Aorta (tissue), 5 donors: ENCODE measurements at regions not wholly inside any gene's neighbourhood (a gene's known extent, or its start where the extent isn't known, plus 50 kb on each side); places are given as distances from the start of the nearest gene placed in this dataset.
"Not testable (repeated sequence)": the region's sequence is repeated elsewhere in the genome, so short reads cannot be mapped to it uniquely, and the experiment has no call there.

Experiments
- ATAC-seq: fragments of 200-7000 bp; cut with Tn5 transposase; one replicate; pipeline ENCODE4 v1.9.1; 2022; ENCODE audit warnings: moderate library complexity; ENCODE audit not compliant: low FRiP score
- DNase-seq, 2 donors: peaks; one replicate each; pipeline ENCODE4 v3.0.0-alpha.2; 2020
- H3K27ac ChIP-seq, 2 donors: one replicate each; pipeline ENCODE4 v1.5.1; 2013; ENCODE audit warnings: low read length in 2 of 2, mild to moderate bottlenecking in 2 of 2, moderate library complexity in 2 of 2, control low read depth in 1 of 2, inconsistent platforms in 1 of 2, low read depth in 1 of 2
- H3K27me3 ChIP-seq, 2 donors: one replicate each; pipeline ENCODE4 v1.6.1; 2013; ENCODE audit warnings: control low read depth in 1 of 2, low read length in 1 of 2, mild to moderate bottlenecking in 1 of 2, moderate library complexity in 1 of 2; ENCODE audit not compliant: insufficient read depth in 2 of 2, control insufficient read depth in 1 of 2
- H3K36me3 ChIP-seq, 2 donors: one replicate each; pipeline ENCODE4 v1.6.1; 2013; ENCODE audit warnings: control low read depth in 1 of 2, low read length in 1 of 2, mild to moderate bottlenecking in 1 of 2; ENCODE audit not compliant: insufficient read depth in 2 of 2, control insufficient read depth in 1 of 2
- H3K4me1 ChIP-seq, 2 donors: one replicate each; pipeline ENCODE4 v1.6.1; 2013; ENCODE audit warnings: low read length in 2 of 2, control low read depth in 1 of 2, mild to moderate bottlenecking in 1 of 2, moderate library complexity in 1 of 2; ENCODE audit not compliant: insufficient read depth in 2 of 2, control insufficient read depth in 1 of 2
- H3K4me3 ChIP-seq, 2 donors: one replicate each; pipeline ENCODE4 v1.5.1; 2013; ENCODE audit warnings: low read length in 2 of 2, control low read depth in 1 of 2, mild to moderate bottlenecking in 1 of 2
- H3K9me3 ChIP-seq: one replicate; pipeline ENCODE4 v1.6.1; 2013; ENCODE audit warnings: mild to moderate bottlenecking, low read length; ENCODE audit not compliant: control insufficient read depth
- WGBS, 2 donors: extraction: QIAGEN DNeasy Blood & Tissue Kit; methylation state at CpG; one replicate each; pipeline ENCODE4 v1.1.7; 2013; 5-methylcytosine and 5-hydroxymethylcytosine counted together
- intact Hi-C, 2 donors: fragments of 100-400 bp; cut with DNase I; formaldehyde crosslinking; loops; one replicate each; pipeline versions ENCODE4 v1.14.2 to v1.15.0; 2022
- donor health status: healthy with polysubstance abuse.
- donor health status: Bipolar disorder and iron deficiency.
- donor health status: DM: no; HTN: no; CAD: no.
- donor health status: DM: no; HTN: no; CAD: no.
- donor health status: DM: yes; HTN: yes; CAD: no.

DNA sequence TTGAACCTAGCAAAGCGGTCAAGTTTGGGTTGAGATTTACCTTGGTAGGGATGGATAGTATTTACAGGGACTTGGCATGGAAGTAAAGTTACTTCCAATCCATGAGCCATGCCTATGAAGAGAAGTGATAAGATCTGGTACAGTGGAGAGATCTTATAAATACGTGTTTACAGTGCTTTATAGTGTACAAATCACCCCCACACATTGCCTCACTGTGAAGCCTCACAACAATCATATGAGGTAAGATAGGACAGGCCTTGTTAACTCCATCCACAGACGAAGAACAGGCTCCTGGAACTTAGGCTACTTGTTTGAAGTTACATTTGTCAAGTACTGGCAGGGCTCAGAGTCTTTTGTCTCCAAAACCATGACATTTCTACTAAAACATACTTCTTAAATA lies 159.8 kb downstream of the PLPPR4 start:
- H3K4me3 ChIP-seq, result no peak overlapping the region
- H3K9me3 ChIP-seq, result no peaks in the 10 kb centered on the region
- no peak overlapping the region for H3K27ac ChIP-seq
- no peaks in the 10 kb centered on the region for H3K4me1 ChIP-seq
- no peaks in the 10 kb centered on the region for H3K27me3 ChIP-seq
- H3K36me3 ChIP-seq, result no peaks in the 10 kb centered on the region
- intact Hi-C loops, result no loop called here
- DNase-seq (no peak), ATAC-seq (no peak)
- WGBS, 2 donors, result 65 to 69% methylated on average over 3 of the region's 3 CpGs

DNA sequence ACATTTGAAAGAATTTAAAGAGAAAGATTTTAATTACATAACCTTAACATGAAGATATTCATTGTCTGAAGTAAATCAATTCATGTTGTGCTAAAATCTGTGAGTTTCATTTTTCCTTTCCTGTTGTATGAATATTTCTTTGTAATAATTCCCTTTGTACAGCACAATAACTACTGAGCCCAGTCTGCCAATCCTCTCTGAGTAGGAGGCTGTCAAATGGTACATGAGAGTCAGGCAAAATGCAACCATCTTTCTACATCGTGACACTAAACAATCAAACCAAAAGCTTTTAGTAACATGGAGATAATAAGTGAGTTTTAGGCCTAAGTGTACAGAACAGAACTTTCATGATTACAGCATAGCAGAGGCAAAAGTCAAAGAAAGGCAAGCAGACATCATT lies 165.5 kb downstream of the PLPPR4 start:
- Histone ChIP-seq H3K4me3 (no peak overlapping the region), H3K9me3 (no peaks in the 10 kb centered on the region), H3K27me3 (no peaks in the 10 kb centered on the region), H3K27ac (no peak overlapping the region), H3K36me3 (no peaks in the 10 kb centered on the region), H3K4me1 (no peaks in the 10 kb centered on the region)
- no peak for ATAC-seq
- WGBS, 2 donors, result 73 to 94% methylated on average over 1 of the region's 1 CpG
- intact Hi-C loops, result no loop called here
- no peak for DNase-seq

DNA sequence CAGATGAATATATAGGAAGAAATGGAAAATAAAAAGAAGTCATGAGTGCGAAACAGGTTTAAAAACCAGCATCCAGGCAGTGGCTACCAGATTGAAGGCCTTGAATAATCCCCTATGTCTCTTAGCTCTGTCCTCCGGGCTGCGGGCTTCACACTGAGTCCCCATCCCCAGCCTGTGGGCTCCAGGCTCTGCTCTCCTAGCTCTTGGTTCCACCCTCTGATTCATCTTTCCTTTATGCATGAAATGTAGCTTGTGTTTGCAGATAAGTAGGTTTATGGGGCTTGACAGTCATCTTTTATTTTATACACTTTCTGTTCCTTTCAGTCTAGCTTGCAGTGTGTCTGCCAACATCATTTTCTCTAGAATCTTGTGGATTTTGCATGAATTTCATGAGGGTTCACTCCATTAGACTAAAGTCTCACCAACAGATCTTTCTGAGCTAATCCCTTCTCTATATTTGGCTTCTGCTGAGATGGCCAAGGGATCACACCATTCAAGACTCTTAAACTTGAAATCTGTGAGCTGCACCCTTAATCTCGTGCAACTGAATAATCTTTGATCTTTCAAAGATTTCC lies 174.5 kb downstream of the PLPPR4 start:
- no peaks in the 10 kb centered on the region for H3K9me3 ChIP-seq
- H3K27me3 ChIP-seq, result no peaks in the 10 kb centered on the region
- 88% methylated on average over 4 of the region's 4 CpGs for WGBS, 2 donors
- no peaks in the 10 kb centered on the region for H3K36me3 ChIP-seq
- intact Hi-C loops, result no loop called here
- H3K4me3 ChIP-seq, result no peak overlapping the region
- no peak overlapping the region for H3K27ac ChIP-seq
- no peak for ATAC-seq
- DNase-seq, result no peak
- no peaks in the 10 kb centered on the region for H3K4me1 ChIP-seq

DNA sequence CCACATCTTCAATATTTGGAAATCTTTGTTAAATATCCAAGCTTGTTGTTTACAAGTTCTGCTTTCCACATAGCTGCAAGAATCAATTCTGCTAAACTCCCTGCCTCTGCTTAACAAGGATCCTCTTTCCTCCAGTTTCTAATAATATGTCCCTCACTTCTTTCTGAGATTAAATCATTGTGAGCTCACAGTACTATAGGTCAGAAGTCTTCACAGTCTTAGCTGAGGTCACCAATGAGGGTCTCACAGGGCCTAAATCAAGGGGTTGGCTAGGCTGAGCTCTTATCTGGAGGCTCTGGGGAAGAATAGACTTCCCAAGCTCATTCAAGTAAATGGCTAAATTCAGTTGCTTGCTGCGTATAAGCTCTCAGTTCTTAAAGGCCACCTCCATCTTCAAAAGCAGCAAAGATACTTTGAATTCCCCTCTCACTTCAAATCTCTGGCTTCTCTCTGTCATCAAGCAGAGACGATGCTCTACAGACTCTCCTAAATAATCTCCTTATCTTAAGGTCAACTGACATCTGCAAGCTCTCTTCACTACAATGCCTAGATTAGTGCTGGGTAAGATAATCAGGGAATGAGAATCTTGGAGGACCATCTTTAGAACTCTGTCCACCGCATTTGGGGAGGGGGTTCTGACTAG lies 175.3 kb downstream of the PLPPR4 start:
- DNase-seq, result no peak
- no peaks in the 10 kb centered on the region for H3K9me3 ChIP-seq
- no peaks in the 10 kb centered on the region for H3K4me1 ChIP-seq
- no peak overlapping the region for H3K4me3 ChIP-seq
- no peaks in the 10 kb centered on the region for H3K36me3 ChIP-seq
- intact Hi-C loops, result no loop called here
- no peak for ATAC-seq
- no peak overlapping the region for H3K27ac ChIP-seq
- WGBS, 2 donors, result 80 to 82% methylated on average over 3 of the region's 3 CpGs
- H3K27me3 ChIP-seq, result no peaks in the 10 kb centered on the region

DNA sequence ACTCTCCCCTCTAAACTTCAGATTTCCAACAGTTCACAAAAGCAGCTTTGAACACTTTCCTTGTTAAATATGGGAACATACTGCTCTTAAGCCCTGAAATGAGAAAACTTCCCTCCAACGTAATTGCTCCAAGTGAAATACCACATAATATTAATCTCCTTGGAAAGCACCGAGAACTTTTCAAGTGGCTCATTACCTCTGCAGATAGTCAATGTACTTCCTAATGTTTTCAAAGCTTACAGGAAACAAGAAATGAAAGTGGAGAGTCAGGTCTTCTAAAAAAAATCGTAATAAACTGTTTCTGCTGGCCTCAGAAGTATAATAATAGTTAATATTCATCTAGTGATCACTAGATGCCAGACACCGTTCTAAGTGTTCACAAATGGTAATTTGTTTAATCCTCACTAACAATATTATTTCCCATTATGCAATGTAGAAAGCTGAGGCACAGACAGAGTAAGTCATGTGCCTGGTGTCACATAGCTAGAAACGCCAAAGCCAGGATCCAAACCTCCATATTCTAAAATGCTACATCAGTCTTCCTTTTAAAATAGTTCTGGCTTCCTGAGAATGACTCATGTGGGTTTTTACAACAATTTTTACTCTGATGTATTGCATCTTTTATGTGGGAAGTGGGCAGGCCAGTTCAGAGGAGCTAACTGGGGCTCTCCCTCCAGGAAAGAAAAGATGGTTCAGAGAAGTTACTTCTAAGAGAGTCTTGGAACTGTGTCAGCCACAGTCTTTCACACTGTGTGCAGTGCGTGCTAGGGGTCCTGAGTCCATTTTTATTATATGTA lies 177.2 kb downstream of the PLPPR4 start:
- Histone ChIP-seq H3K9me3 (no peaks in the 10 kb centered on the region), H3K4me3 (no peak overlapping the region), H3K36me3 (no peaks in the 10 kb centered on the region), H3K27me3 (no peaks in the 10 kb centered on the region), H3K27ac (no peak overlapping the region), H3K4me1 (no peaks in the 10 kb centered on the region)
- intact Hi-C loops, result no loop called here
- ATAC-seq (no peak), DNase-seq (no peak)
- WGBS, 2 donors, result 52 to 53% methylated on average over 6 of the region's 6 CpGs

DNA sequence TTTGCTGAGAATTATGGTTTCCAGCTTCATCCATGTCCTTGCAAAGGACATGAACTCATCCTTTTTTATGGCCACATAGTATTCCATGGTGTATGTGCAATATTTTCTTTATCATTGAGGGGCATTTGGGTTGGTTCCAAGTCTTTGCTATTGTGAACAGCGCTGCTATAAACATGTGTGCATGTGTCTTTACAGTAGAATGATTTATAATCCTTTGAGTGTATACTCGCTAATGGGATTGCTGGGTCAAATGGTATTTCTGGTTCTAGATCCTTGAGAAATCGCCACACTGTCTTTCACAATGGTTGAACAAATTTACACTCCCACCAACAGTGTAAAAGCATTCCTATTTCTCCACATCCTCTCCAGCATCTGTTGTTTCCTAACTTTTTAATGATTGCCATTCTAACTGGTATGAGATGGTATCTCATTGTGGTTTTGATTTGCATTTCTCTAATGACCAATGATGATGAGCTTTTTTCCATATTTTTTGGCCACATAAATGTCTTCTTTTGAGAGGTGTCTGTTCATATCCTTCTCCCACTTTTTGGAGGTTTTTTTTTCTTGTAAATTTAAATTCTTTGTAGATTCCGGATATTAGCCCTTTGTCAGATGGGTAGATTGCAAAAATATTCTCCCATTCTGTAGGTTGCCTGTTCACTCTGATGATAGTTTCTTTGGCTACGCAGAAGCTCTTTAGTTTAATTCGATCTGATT lies 180.1 kb downstream of the PLPPR4 start:
- H3K36me3 ChIP-seq, intact Hi-C loops, DNase-seq, H3K27ac ChIP-seq, H3K27me3 ChIP-seq, ATAC-seq, H3K4me1 ChIP-seq, H3K9me3 ChIP-seq, H3K4me3 ChIP-seq: not testable (repeated sequence)
- 80 to 83% methylated on average over 6 of the region's 6 CpGs for WGBS, 2 donors

DNA sequence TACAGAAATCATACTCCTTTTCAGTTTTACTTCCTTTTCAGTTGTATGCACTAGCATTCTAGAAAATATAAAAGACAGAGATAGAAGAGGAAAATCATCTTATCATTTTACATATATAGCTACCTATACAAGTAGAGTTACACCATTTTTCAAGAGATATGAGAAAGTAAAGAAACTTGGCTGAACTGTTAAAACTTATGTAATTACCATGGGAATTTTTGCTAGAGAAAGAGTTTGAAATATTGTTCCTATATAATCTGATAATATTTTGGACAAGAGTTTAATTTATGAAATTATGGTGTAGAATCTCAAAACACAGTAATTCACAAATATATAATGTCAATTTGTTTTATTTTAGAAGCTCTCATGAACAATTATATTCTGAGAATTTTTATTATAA lies 180.8 kb downstream of the PLPPR4 start:
- intact Hi-C loops, result no loop called here
- Histone ChIP-seq H3K36me3 (no peaks in the 10 kb centered on the region), H3K4me1 (no peaks in the 10 kb centered on the region), H3K9me3 (no peaks in the 10 kb centered on the region), H3K4me3 (no peak overlapping the region), H3K27me3 (no peaks in the 10 kb centered on the region), H3K27ac (no peak overlapping the region)
- DNase-seq (no peak), ATAC-seq (no peak)

DNA sequence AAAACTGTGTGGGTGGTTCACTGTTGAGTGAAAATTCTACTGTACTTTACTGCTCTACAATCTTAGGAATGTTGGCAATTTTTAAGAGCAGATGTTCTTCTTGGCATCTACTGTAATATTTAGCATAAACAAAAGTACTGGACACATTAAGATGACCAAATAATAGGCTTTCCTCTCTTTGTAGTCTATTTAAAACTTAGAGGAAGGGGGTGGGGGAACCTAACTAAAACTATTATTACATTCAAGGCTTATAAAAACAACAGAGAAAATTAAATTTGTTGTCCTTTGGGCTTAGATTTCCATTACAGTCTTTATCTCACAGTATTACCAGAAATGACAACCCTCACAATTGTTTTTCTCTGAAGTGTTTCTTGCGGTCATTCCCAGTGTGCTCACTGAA lies 181.2 kb downstream of the PLPPR4 start:
- intact Hi-C loops, result no loop called here
- no peaks in the 10 kb centered on the region for H3K4me1 ChIP-seq
- H3K27me3 ChIP-seq, result no peaks in the 10 kb centered on the region
- WGBS, 2 donors, result 41 to 67% methylated on average over 1 of the region's 1 CpG
- H3K4me3 ChIP-seq, result no peak overlapping the region
- DNase-seq (no peak), ATAC-seq (no peak)
- H3K9me3 ChIP-seq, result no peaks in the 10 kb centered on the region
- H3K36me3 ChIP-seq, result no peaks in the 10 kb centered on the region
- H3K27ac ChIP-seq, result no peak overlapping the region
